ENCODE measurements at regions not wholly inside any gene's neighbourhood (a gene's known extent, or its start where the extent isn't known, plus 50 kb on each side); places are given as distances from the start of the nearest gene placed in this dataset.

- no peak for TF ChIP-seq POLR2AphosphoS5 (IDR thresholded peaks at IDR 0.05; ENCODE audit: low read depth, low read length)
- no peak for TF ChIP-seq POLR2A (IDR thresholded peaks at IDR 0.05; ENCODE audit: low read depth, low read length)
- no peak for TF ChIP-seq SPI1 (IDR thresholded peaks at IDR 0.05; ENCODE audit: low read depth, low read length)
- TF ChIP-seq POU2F2 (IDR thresholded peaks at IDR 0.05; ENCODE audit: low read depth, low read length), result no peak
- no peak for TF ChIP-seq TAF1 (IDR thresholded peaks at IDR 0.05; ENCODE audit: low read depth, low read length)
These were observed 182.2 kb downstream of the AMY1C start for GRCh38 chr1:103931891-103932290.
